Pancreas (tissue), 10 donors: ENCODE measurements at regions not wholly inside any gene's neighbourhood (a gene's known extent, or its start where the extent isn't known, plus 50 kb on each side); places are given as distances from the start of the nearest gene placed in this dataset.

ENCODE experiments used
- ATAC-seq, 4 donors: fragments of 200-7000 bp; cut with Tn5 transposase; one replicate each; pipeline versions ENCODE4 v1.8.0 to v1.9.1; 2020; ENCODE audit warnings: mild to moderate bottlenecking in 4 of 4, moderate library complexity in 4 of 4
- DNase-seq, 6 donors: peaks; one replicate each; pipeline ENCODE4 v3.0.0-alpha.2; 2020
- FAIRE-seq: peaks from 2 replicates; lab custom pipeline; 2012; peaks lifted over from hg19 to GRCh38; lab: Jason Lieb, UNC
- H3K27ac ChIP-seq, 4 donors: fragments of 200-600 bp; sonication (generic); 1 replicate in 3 of 4; 2 replicates in 1 of 4; pipeline versions ENCODE4 v1.5.0 to v1.8.0; 2020
- H3K27me3 ChIP-seq, 4 donors: fragments of 200-600 bp; one replicate each; pipeline ENCODE4 v1.8.0; 2021
- H3K36me3 ChIP-seq, 3 donors: fragments of 200-600 bp; sonication (generic) in 1 of 3; one replicate each; pipeline versions ENCODE4 v1.5.0 to v1.8.0; 2020 to 2021
- H3K4me1 ChIP-seq, 3 donors: fragments of 200-600 bp; one replicate each; pipeline ENCODE4 v1.8.0; 2021
- H3K4me3 ChIP-seq, 4 donors: fragments of 200-600 bp; sonication (generic) in 2 of 4; one replicate each; pipeline versions ENCODE4 v1.5.0 to v1.8.0; 2020 to 2021
- H3K9me3 ChIP-seq, 4 donors: fragments of 200-600 bp; one replicate each; pipeline ENCODE4 v1.8.0; 2021
- CTCF ChIP-seq, 4 donors: fragments of 200-600 bp; sonication (generic) in 3 of 4; IDR thresholded peaks; one replicate each; pipeline versions ENCODE4 v1.5.0 to v1.8.0; 2021; ENCODE audit warnings: antibody characterized with exemption in 4 of 4
- WGBS, 2 donors: extraction: QIAGEN DNeasy Blood & Tissue Kit; methylation state at CpG; one replicate each; pipeline ENCODE4 v1.1.7; 2013; 5-methylcytosine and 5-hydroxymethylcytosine counted together
- intact Hi-C, 3 donors: fragments of 100-400 bp; cut with DNase I; formaldehyde crosslinking; loops; one replicate each; pipeline versions ENCODE4 v1.11.1 to v1.14.2; 2022
- donor health status: healthy with polysubstance abuse.
- donor health status: DM: no; HTN: no; CAD: no; lungs with moderate emphysema.
- donor health status: DM: no; HTN: no; CAD: no.
- donor health status: control.
- donor health status: control.
- donor health status: Bipolar disorder and iron deficiency.
- donor health status: DM: yes; HTN: yes; CAD: no.
- donor health status: DM: no; HTN: no; CAD: no.
- donor health status: DM: no; HTN: no; CAD: no.
- donor health status: DM: yes; HTN: yes; CAD: no.

DNA sequence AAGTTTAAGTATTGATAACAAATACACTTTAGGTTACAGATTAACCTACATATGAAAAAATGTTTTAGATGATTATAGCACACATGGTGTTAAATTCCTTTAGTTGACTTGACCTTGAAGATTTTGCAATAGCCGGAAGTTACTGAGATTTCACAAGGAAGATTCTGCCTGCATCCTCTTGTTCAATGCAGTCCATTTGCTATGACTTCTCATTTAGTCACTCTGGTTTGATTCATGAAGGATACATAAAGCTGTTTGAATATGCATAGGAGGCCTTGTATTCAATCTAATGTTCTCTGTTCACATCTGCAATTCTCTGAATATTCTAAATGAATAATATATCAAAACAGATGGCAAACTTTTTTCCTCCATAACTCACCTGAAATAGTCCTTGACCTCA is 870.2 kb upstream of the GOT2 start:
- FAIRE-seq (no peak), ATAC-seq (no peak)
- WGBS, 2 donors = 16 to 32% methylated on average over 1 of the region's 1 CpG

DNA sequence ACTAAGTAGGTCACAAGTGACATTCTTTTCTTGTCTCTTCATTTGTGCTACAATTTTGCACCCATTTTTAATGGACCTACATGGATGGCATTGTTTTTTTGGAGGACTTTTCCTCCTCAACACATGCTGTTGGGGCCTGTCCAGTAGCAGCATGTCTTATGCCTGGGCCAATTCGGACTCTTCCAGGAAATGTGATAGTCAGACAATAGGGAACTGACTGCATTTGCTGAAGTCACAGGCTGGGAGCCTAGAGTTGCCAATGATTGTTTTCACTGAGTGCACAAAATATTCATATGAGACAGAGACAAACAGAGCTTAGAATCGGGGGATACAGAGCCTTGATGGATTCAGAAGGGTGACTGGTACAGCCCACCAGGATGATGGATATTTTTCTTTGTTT is 867.3 kb upstream of the GOT2 start:
- Histone ChIP-seq H3K4me1 (no peaks in the 10 kb centered on the region), H3K27me3 (no peaks in the 10 kb centered on the region), H3K9me3 (no peaks in the 10 kb centered on the region), H3K36me3 (no peaks in the 10 kb centered on the region), H3K27ac (no peak overlapping the region), H3K4me3 (no peak overlapping the region)
- intact Hi-C loops = no loop called here
- no peak for ATAC-seq
- TF ChIP-seq CTCF (IDR thresholded peaks at IDR 0.05) = no peak
- no peak for FAIRE-seq
- WGBS, 2 donors = 50 to 68% methylated on average over 2 of the region's 2 CpGs
- no peak for DNase-seq

More for the DNA sequence above, 870.2 kb upstream of the GOT2 start:
- H3K4me1 ChIP-seq = no peaks in the 10 kb centered on the region
- no peak for TF ChIP-seq CTCF (IDR thresholded peaks at IDR 0.05)
- H3K27me3 ChIP-seq = no peaks in the 10 kb centered on the region
- H3K36me3 ChIP-seq = no peaks in the 10 kb centered on the region
- H3K27ac ChIP-seq = no peak overlapping the region
- DNase-seq = no peak
- no peaks in the 10 kb centered on the region for H3K9me3 ChIP-seq
- intact Hi-C loops = no loop called here
- H3K4me3 ChIP-seq = no peak overlapping the region

DNA sequence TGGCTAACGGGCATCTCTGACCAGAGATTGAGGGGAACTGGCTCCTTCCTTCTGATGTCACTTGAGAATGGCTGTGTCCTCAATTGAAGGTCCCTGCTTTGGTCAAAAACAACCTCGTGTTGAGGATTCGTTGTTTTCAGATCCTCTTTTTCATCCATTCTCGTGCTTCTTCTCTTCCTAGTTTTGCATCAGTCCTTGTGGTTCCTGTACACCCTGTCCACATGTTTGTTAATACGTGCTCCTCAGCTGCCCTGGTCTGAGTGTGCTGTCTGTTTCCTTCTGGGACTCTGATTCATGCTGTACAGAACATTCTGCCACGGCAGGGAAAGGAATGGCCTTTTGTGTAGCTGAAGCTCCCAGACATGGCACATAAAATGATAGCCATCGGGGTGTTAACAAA is 863.2 kb upstream of the GOT2 start:
- ATAC-seq (no peak), DNase-seq (no peak), FAIRE-seq (no peak)
- intact Hi-C loops = no loop called here
- Histone ChIP-seq H3K36me3 (no peaks in the 10 kb centered on the region), H3K4me3 (no peak overlapping the region), H3K9me3 (no peaks in the 10 kb centered on the region), H3K27me3 (no peaks in the 10 kb centered on the region), H3K27ac (no peak overlapping the region), H3K4me1 (no peaks in the 10 kb centered on the region)
- no peak for TF ChIP-seq CTCF (IDR thresholded peaks at IDR 0.05)
- 58 to 72% methylated on average over 7 of the region's 7 CpGs for WGBS, 2 donors

DNA sequence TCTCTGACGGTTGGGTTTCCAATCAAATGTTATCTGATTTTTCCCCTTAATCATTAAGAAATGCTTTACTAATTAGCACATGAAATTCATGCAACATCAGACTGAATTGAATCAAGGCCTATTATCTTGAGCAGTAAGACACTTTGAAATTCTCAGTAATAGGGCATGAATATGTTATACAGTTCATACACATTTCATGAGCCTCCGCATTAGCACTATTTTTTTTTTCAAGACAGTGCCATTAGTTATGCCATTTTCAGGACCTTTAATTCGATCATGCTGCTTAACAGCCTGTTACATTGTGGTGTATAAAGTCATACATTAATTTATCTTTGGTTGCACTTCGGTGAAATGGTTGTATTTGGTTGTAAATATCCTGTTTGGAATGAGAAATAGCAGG is 862.6 kb upstream of the GOT2 start:
- no peaks in the 10 kb centered on the region for H3K27me3 ChIP-seq
- WGBS, 2 donors = 55 to 64% methylated on average over 4 of the region's 4 CpGs
- FAIRE-seq (no peak), ATAC-seq (no peak), DNase-seq (no peak)
- H3K9me3 ChIP-seq = no peaks in the 10 kb centered on the region
- no peak overlapping the region for H3K27ac ChIP-seq
- H3K4me1 ChIP-seq = no peaks in the 10 kb centered on the region
- intact Hi-C loops = no loop called here
- no peak overlapping the region for H3K4me3 ChIP-seq
- no peak for TF ChIP-seq CTCF (IDR thresholded peaks at IDR 0.05)
- H3K36me3 ChIP-seq = no peaks in the 10 kb centered on the region

DNA sequence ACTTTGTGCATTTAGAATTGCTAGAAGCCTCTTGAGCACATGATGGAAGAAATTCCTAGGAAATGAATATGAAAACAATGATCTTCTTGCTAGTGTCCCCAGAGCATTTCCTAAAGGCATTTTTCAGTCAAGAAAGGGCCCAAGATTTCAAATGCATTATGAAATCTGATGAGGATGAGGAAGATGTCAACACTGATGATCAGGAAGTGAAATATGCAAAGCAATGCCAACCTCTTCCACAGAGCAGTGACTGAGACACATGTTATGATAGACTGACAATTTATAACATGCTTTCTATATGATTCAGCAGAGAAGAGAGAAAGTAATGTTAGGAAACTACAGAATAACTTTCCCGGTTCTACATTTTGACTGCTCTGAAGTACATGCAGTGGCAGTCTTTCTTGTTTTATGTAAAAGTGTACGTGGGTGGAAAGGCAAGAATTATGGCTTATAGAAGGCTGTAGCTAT is 859.1 kb upstream of the GOT2 start:
- H3K9me3 ChIP-seq = no peaks in the 10 kb centered on the region
- no peak overlapping the region for H3K4me3 ChIP-seq
- ATAC-seq (no peak), FAIRE-seq (no peak), DNase-seq (no peak)
- intact Hi-C loops = no loop called here
- no peak overlapping the region for H3K27ac ChIP-seq
- WGBS, 2 donors = 51 to 58% methylated on average over 2 of the region's 2 CpGs
- no peaks in the 10 kb centered on the region for H3K36me3 ChIP-seq
- H3K4me1 ChIP-seq = no peaks in the 10 kb centered on the region
- H3K27me3 ChIP-seq = no peaks in the 10 kb centered on the region
- TF ChIP-seq CTCF (IDR thresholded peaks at IDR 0.05) = no peak
